ENCODE measurements at regions not wholly inside any gene's neighbourhood (a gene's known extent, or its start where the extent isn't known, plus 50 kb on each side); places are given as distances from the start of the nearest gene placed in this dataset.

- Histone ChIP-seq H3K4me3 (no peak overlapping the region), H3K27me3 (no peaks in the 10 kb centered on the region), H3K27ac (no peak overlapping the region), H3K4me1 (ENCODE audit: insufficient read depth) (no peaks in the 10 kb centered on the region), H3K36me3 (no peaks in the 10 kb centered on the region), H3K9me3 (no peaks in the 10 kb centered on the region)
- intact Hi-C loops (cut with DNase I) = no loop called here
- no peak for DNase-seq
- 78 to 83% (median 80%) methylated on average over 5 of the region's 5 CpGs for WGBS, 3 donors
- no peak for TF ChIP-seq EP300 (IDR thresholded peaks at IDR 0.05)
Measured at GRCh38 chr13:89966524-89966923, 1381.0 kb upstream of the MIR17HG start.

- no peak for DNase-seq
- Histone ChIP-seq H3K4me1 (ENCODE audit: insufficient read depth) (no peaks in the 10 kb centered on the region), H3K27ac (no peak overlapping the region), H3K36me3 (no peaks in the 10 kb centered on the region), H3K4me3 (no peak overlapping the region), H3K27me3 (no peaks in the 10 kb centered on the region), H3K9me3 (no peaks in the 10 kb centered on the region)
- WGBS, 3 donors = 66 to 85% (median 78%) methylated on average over 2 of the region's 2 CpGs
- intact Hi-C loops (cut with DNase I) = no loop called here
- TF ChIP-seq CTCF (IDR thresholded peaks at IDR 0.05) = no peak
- TF ChIP-seq EP300 (IDR thresholded peaks at IDR 0.05) = no peak
- TF ChIP-seq POLR2A (IDR thresholded peaks at IDR 0.05) = no peak
Measured at GRCh38 chr13:89967701-89968100, 1379.8 kb upstream of the MIR17HG start.

DNA sequence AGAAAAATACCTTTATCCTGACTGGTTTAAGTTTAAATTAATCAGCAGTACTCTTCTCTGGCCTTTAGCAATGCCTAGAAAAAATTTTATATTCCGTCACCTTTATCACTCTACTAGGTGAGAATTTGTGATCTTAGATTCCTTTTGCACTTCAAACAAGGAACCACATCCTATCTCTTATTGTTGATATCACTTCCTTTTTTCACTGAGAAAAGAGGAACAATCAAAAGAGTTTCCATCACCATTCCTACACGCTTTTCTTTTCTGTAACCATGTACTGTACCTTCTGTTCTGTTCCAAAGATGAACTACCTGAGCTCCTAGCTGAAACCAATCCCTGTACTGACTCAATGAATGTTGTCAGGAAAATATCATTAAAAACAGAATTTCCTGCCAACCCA is 1379.0 kb upstream of the MIR17HG start:
- Histone ChIP-seq H3K4me1 (ENCODE audit: insufficient read depth) (no peaks in the 10 kb centered on the region), H3K36me3 (no peaks in the 10 kb centered on the region), H3K27me3 (no peaks in the 10 kb centered on the region), H3K4me3 (no peak overlapping the region), H3K27ac (no peak overlapping the region), H3K9me3 (no peaks in the 10 kb centered on the region)
- no peak for DNase-seq
- intact Hi-C loops (cut with DNase I) = no loop called here
- TF ChIP-seq POLR2A (IDR thresholded peaks at IDR 0.05) = no peak
- TF ChIP-seq CTCF (IDR thresholded peaks at IDR 0.05) = no peak
- no peak for TF ChIP-seq EP300 (IDR thresholded peaks at IDR 0.05)
- 36 to 42% (median 38%) methylated on average over 2 of the region's 2 CpGs for WGBS, 3 donors

- 55 to 65% (median 57%) methylated on average over 1 of the region's 1 CpG for WGBS, 3 donors
- H3K27ac ChIP-seq = no peak overlapping the region
Measured at GRCh38 chr13:89970353-89970709, 1377.2 kb upstream of the MIR17HG start.

DNA sequence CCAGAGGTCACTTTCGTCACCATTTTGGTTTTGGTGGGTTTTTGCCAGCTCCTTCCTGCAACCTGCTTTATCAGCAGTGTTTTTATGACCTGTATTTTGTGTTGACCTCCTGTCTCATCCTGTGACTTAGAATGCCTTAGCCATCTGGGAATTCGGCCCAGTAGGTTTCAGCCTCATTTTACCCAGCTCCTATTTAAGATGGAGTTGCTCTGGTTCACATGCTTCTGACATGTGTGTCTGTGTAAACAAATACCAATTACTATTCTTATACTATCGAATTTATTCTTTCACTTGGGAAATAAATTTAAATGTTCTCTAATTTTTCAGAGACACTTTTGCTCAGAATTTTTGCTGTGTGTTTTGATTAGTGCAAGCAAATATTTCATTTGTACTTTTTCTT is 1370.3 kb upstream of the MIR17HG start:
- Histone ChIP-seq H3K27ac (no peak overlapping the region), H3K4me3 (no peak overlapping the region), H3K36me3 (no peaks in the 10 kb centered on the region), H3K27me3 (no peaks in the 10 kb centered on the region), H3K9me3 (no peaks in the 10 kb centered on the region), H3K4me1 (ENCODE audit: insufficient read depth) (no peaks in the 10 kb centered on the region)
- no peak for DNase-seq
- TF ChIP-seq CTCF (IDR thresholded peaks at IDR 0.05) (no peak), EP300 (IDR thresholded peaks at IDR 0.05) (no peak), POLR2A (IDR thresholded peaks at IDR 0.05) (no peak)
- 51 to 82% (median 66%) methylated on average over 3 of the region's 3 CpGs for WGBS, 3 donors
- intact Hi-C loops (cut with DNase I) = no loop called here

More at GRCh38 chr13:89970353-89970709, 1377.2 kb upstream of the MIR17HG start:
- DNase-seq = no peak
- H3K4me3 ChIP-seq = no peak overlapping the region
- TF ChIP-seq POLR2A (IDR thresholded peaks at IDR 0.05) (no peak), EP300 (IDR thresholded peaks at IDR 0.05) (no peak), CTCF (IDR thresholded peaks at IDR 0.05) (no peak)
- intact Hi-C loops (cut with DNase I) = no loop called here
- no peaks in the 10 kb centered on the region for H3K36me3 ChIP-seq
- no peaks in the 10 kb centered on the region for H3K9me3 ChIP-seq
- H3K4me1 ChIP-seq (ENCODE audit: insufficient read depth) = no peaks in the 10 kb centered on the region
- H3K27me3 ChIP-seq = no peaks in the 10 kb centered on the region

All from ovary (tissue), 7 donors.